Thyroid gland (tissue), 4 donors: ENCODE measurements at regions not wholly inside any gene's neighbourhood (a gene's known extent, or its start where the extent isn't known, plus 50 kb on each side); places are given as distances from the start of the nearest gene placed in this dataset.

Source experiments
- DNase-seq, 2 donors: peaks; one replicate each; pipeline ENCODE4 v3.0.0-alpha.2; 2019
- H3K27ac ChIP-seq, 3 donors: fragments of 200-600 bp; sonication (generic); 1 replicate in 2 of 3; 2 replicates in 1 of 3; pipeline ENCODE4 v1.5.1; 2016 to 2019; ENCODE audit warnings: mild to moderate bottlenecking in 1 of 3, moderate library complexity in 1 of 3
- H3K27me3 ChIP-seq: fragments of 200-600 bp; sonication (generic); one replicate; pipeline ENCODE4 v1.5.1; 2019
- H3K36me3 ChIP-seq, 2 donors: fragments of 200-600 bp; sonication (generic); one replicate each; pipeline ENCODE4 v1.5.1; 2016 to 2019
- H3K4me1 ChIP-seq, 2 donors: fragments of 200-600 bp; sonication (generic); one replicate each; pipeline ENCODE4 v1.5.1; 2017 to 2019
- H3K4me3 ChIP-seq, 3 donors: fragments of 200-600 bp; sonication (generic); replicated peaks in 1 of 3; 1 replicate in 2 of 3; 2 replicates in 1 of 3; pipeline ENCODE4 v1.5.1; 2016; ENCODE audit warnings: mild to moderate bottlenecking in 1 of 3
- H3K9me3 ChIP-seq: fragments of 200-600 bp; sonication (generic); one replicate; pipeline ENCODE4 v1.5.1; 2017
- POLR2A ChIP-seq, 2 donors: fragments of 450-650 bp; IDR thresholded peaks; one replicate each; pipeline ENCODE4 v1.6.1; 2017; ENCODE audit warnings: antibody characterized with exemption in 2 of 2, mild to moderate bottlenecking in 2 of 2, moderate library complexity in 1 of 2
- WGBS, 2 donors: methylation state at CpG; one replicate each; pipeline ENCODE4 v1.1.5; 2017; 5-methylcytosine and 5-hydroxymethylcytosine counted together
- intact Hi-C: fragments of 100-400 bp; cut with DNase I; formaldehyde crosslinking; loops from one replicate; pipeline ENCODE4 v1.15.1; 2023
- TF ChIP-seq, protein P1 (sequence below), 6 experiments: fragments of 200-600 bp in 3 of 6; fragments of 450-650 bp in 3 of 6; sonication (generic) in 3 of 6; IDR thresholded peaks; one replicate each; pipeline ENCODE4 v1.5.1; 2016 to 2019; ENCODE audit warnings: antibody characterized with exemption in 6 of 6, mild to moderate bottlenecking in 2 of 6, inconsistent platforms in 1 of 6, moderate library complexity in 1 of 6

DNA sequence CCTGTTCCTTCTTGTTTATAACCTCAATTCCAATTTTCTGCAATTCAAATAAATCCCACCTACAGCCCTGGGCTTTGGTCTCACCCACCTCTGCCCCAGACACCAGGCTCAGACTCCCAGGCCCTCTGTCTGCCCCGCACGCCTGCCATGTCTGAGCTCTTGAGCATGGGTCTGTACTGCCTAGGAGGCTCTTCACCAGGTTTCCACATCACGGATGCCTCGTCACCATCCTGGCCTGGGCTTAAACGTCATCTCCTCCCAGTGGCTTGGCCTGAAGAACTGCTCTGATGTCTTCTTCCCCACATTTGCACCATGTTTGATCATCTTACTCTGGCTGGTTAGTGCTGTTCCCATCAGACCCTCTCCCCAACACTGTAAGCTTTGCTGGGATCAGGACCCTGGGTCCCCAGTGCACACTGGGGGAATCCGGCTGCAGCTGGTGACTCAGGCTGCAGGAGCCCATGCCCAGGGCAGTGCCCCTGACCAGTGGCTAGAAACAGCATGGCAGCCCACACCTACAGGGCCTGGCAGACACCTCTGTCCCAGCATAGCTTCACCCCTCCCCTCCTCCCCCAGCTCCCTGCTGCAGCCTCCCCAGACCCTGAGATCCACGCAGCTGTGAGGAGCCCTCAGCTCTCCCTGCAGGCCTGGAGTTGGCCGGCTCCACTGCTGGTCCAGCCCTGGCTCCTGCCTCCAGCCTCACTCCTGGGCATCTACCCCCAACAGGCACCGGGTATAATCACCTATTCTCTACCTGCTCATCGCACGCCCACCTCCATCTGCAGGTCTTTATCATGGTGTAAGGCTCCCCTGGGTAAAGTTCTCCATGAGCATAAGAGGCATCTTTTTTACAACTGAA, 162.8 kb upstream of the NSMCE3 start:
- 91 to 99% methylated on average over 10 to 11 of the region's 11 CpGs for WGBS, 2 donors
- no peaks in the 10 kb centered on the region for H3K36me3 ChIP-seq
- no peak overlapping the region for H3K27ac ChIP-seq
- TF ChIP-seq, protein P1, sequence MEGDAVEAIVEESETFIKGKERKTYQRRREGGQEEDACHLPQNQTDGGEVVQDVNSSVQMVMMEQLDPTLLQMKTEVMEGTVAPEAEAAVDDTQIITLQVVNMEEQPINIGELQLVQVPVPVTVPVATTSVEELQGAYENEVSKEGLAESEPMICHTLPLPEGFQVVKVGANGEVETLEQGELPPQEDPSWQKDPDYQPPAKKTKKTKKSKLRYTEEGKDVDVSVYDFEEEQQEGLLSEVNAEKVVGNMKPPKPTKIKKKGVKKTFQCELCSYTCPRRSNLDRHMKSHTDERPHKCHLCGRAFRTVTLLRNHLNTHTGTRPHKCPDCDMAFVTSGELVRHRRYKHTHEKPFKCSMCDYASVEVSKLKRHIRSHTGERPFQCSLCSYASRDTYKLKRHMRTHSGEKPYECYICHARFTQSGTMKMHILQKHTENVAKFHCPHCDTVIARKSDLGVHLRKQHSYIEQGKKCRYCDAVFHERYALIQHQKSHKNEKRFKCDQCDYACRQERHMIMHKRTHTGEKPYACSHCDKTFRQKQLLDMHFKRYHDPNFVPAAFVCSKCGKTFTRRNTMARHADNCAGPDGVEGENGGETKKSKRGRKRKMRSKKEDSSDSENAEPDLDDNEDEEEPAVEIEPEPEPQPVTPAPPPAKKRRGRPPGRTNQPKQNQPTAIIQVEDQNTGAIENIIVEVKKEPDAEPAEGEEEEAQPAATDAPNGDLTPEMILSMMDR (IDR thresholded peaks at IDR 0.05): no peak
- no peak for TF ChIP-seq POLR2A (IDR thresholded peaks at IDR 0.05)
- no peak for DNase-seq
- intact Hi-C loops: no loop called here
- no peaks in the 10 kb centered on the region for H3K9me3 ChIP-seq
- H3K27me3 ChIP-seq: no peaks in the 10 kb centered on the region
- H3K4me1 ChIP-seq: no peaks in the 10 kb centered on the region
- H3K4me3 ChIP-seq: no peak overlapping the region

DNA sequence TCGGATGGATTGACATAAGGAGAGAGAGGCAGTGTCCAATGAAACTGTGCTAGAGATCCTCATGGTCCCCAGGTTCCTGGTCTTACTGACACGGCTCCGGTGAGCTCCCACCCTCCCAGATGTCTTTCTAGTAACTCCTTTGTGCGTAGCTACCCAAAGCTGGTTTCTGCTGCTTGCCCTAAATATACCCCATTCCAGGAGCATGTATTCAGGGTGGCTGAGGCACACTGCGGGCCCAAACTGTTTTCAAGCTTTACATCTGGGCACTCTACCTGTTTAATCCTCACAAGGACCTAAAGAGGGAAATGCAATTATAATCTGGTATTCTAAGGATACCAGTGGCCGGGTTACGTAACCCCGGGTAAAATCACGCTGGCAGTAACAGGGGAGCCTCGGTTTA, 161.2 kb upstream of the NSMCE3 start:
- H3K9me3 ChIP-seq: no peaks in the 10 kb centered on the region
- H3K36me3 ChIP-seq: no peaks in the 10 kb centered on the region
- no peak for TF ChIP-seq POLR2A (IDR thresholded peaks at IDR 0.05)
- TF ChIP-seq, protein P1 (IDR thresholded peaks at IDR 0.05): no peak
- intact Hi-C loops: no loop called here
- H3K4me1 ChIP-seq: no peaks in the 10 kb centered on the region
- no peak overlapping the region for H3K4me3 ChIP-seq
- no peak overlapping the region for H3K27ac ChIP-seq
- H3K27me3 ChIP-seq: no peaks in the 10 kb centered on the region
- WGBS, 2 donors: 94 to 97% methylated on average over 10 of the region's 10 CpGs
- DNase-seq: no peak

DNA sequence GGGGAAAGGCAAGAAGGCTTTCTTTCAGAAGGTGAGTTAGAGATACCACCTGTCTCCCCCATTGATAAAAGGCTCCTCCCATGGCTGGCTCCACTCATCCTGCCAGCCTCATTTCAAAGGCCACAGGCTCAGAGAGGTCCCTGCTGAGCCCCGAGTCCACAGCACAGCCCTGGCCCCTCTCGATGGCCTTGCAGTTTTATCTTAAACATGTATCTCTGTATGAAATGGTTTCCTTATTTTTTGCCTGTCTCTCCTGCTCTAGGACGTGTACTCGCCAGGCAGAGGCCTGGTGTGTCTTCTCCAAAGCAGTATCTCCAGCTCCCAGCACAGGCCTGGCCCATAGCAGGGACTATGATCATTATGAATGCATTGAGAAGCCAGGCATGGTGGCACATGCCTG, 160.5 kb upstream of the NSMCE3 start:
- TF ChIP-seq, protein P1 (IDR thresholded peaks at IDR 0.05): no peak
- no peak for TF ChIP-seq POLR2A (IDR thresholded peaks at IDR 0.05)
- intact Hi-C loops: no loop called here
- no peak overlapping the region for H3K27ac ChIP-seq
- H3K36me3 ChIP-seq: no peaks in the 10 kb centered on the region
- H3K9me3 ChIP-seq: no peaks in the 10 kb centered on the region
- WGBS, 2 donors: 89 to 91% methylated on average over 4 of the region's 4 CpGs
- H3K4me3 ChIP-seq: no peak overlapping the region
- no peak for DNase-seq
- no peaks in the 10 kb centered on the region for H3K27me3 ChIP-seq
- no peaks in the 10 kb centered on the region for H3K4me1 ChIP-seq

DNA sequence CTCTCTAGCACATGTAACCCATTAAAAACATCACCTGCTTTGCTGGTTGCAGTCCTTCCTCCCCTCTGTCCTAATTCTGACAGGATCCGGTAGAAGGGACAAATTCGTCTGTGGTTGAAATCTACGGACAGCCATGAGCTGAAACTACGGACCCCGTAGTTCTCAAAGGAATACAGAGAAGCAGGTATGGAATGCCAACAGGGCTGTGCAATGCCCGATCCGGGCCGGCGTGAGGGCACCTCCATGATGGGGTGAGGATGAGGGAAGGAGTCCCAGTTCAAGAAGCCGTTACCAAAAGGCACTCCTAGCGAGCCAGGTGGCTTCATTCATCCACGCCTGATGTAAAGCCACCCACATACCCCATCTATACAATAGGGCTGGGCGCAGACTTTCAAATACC, 160.0 kb upstream of the NSMCE3 start:
- TF ChIP-seq, protein P1 (IDR thresholded peaks at IDR 0.05): no peak
- no peak for TF ChIP-seq POLR2A (IDR thresholded peaks at IDR 0.05)
- Histone ChIP-seq H3K4me1 (no peaks in the 10 kb centered on the region), H3K9me3 (no peaks in the 10 kb centered on the region), H3K36me3 (no peaks in the 10 kb centered on the region), H3K27me3 (no peaks in the 10 kb centered on the region), H3K27ac (no peak overlapping the region), H3K4me3 (no peak overlapping the region)
- DNase-seq: no peak
- intact Hi-C loops: no loop called here
- 91 to 94% methylated on average over 13 of the region's 13 CpGs for WGBS, 2 donors

DNA sequence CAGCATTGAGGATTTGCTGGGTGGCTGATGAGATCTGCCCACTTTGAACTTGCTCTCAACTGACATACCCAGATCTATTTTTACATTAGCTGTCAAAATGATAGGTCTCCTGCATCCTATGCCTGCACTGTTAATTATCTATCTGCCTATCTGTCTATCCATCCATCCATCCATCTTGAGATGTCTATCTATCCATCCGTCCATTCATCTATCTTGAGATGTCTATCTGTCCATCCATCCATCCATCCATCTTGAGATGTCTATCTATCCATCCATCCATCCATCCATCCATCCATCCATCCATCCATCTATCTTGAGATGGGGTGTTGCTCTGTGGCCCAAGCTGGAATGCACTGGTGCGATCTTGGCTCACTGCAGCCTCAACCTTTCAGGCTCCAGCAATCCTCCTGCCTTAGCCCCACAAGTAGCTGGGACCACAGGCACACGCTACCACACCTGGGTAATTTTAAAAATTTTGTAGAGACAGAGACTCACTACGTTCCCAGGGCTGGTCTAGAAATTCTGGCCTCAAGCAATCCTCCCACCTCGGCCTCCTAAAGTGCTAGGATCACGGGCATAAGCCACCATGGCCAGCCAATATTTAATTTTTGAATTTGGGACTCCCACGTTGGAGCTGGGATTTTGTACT, 159.4 kb upstream of the NSMCE3 start:
- no peaks in the 10 kb centered on the region for H3K9me3 ChIP-seq
- no peak for DNase-seq
- H3K27ac ChIP-seq: no peak overlapping the region
- TF ChIP-seq POLR2A (IDR thresholded peaks at IDR 0.05): no peak
- TF ChIP-seq, protein P1 (IDR thresholded peaks at IDR 0.05): no peak
- no peaks in the 10 kb centered on the region for H3K36me3 ChIP-seq
- intact Hi-C loops: no loop called here
- H3K4me1 ChIP-seq: no peaks in the 10 kb centered on the region
- no peaks in the 10 kb centered on the region for H3K27me3 ChIP-seq
- H3K4me3 ChIP-seq: no peak overlapping the region
- WGBS, 2 donors: 91 to 94% methylated on average over 7 of the region's 7 CpGs
